Stimulated activated CD8-positive, alpha-beta memory T cell treated with anti-CD3 and anti-CD28 coated beads, Interleukin-2, amount 100 ng/mL, for 48 hours (primary cell): ENCODE measurements at regions not wholly inside any gene's neighbourhood (a gene's known extent, or its start where the extent isn't known, plus 50 kb on each side); places are given as distances from the start of the nearest gene placed in this dataset.

Experiments
- DNase-seq, 2 donors: peaks; one replicate each; pipeline ENCODE4 v3.0.0-alpha.2; 2020; ENCODE audit warnings: low read depth in 2 of 2

GRCh38 chr20:62545271-62545670, 69.5 kb upstream of the GATA5 start:
- DNase-seq = no peak

- no peak for DNase-seq
Observed at GRCh38 chr20:62545901-62546525, 70.2 kb upstream of the GATA5 start.

- no peak for DNase-seq
Observed at GRCh38 chr20:62546606-62547005, 70.8 kb upstream of the GATA5 start.

GRCh38 chr20:62547364-62547763, 71.6 kb upstream of the GATA5 start:
- no peak for DNase-seq

- DNase-seq = no peak
Observed at GRCh38 chr20:62548471-62548870, 72.7 kb upstream of the GATA5 start.

GRCh38 chr20:62549029-62549428, 73.2 kb upstream of the GATA5 start:
- no peak for DNase-seq

- no peak for DNase-seq
Observed at GRCh38 chr20:62549499-62550086, 73.8 kb upstream of the GATA5 start.

- no peak for DNase-seq
Observed at GRCh38 chr20:62550087-62550632, 74.4 kb upstream of the GATA5 start.

GRCh38 chr20:62551407-62552323, 75.9 kb upstream of the GATA5 start:
- DNase-seq = no peak

GRCh38 chr20:62552613-62553012, 76.8 kb upstream of the GATA5 start:
- DNase-seq = no peak

- DNase-seq = no peak
Observed at GRCh38 chr20:62553136-62553837, 77.5 kb upstream of the GATA5 start.

- DNase-seq = no peak
Observed at GRCh38 chr20:62553838-62554161, 78.0 kb upstream of the GATA5 start.

- no peak for DNase-seq
Observed at GRCh38 chr20:62554214-62554897, 78.6 kb upstream of the GATA5 start.

GRCh38 chr20:62554898-62555641, 79.3 kb upstream of the GATA5 start:
- no peak for DNase-seq

- DNase-seq = no peak
Observed at GRCh38 chr20:62555642-62556420, 80.0 kb upstream of the GATA5 start.

GRCh38 chr20:62557462-62557861, 81.7 kb upstream of the GATA5 start:
- DNase-seq = no peak

GRCh38 chr20:62557999-62558408, 82.2 kb upstream of the GATA5 start:
- DNase-seq = no peak

- DNase-seq = no peak
Observed at GRCh38 chr20:62558779-62559178, 83.0 kb upstream of the GATA5 start.

GRCh38 chr20:62560162-62560561, 82.1 kb upstream of the SLCO4A1 start:
- no peak for DNase-seq

GRCh38 chr20:62561182-62561581, 81.1 kb upstream of the SLCO4A1 start:
- no peak for DNase-seq
